GM23338 (cell line): ENCODE measurements at regions not wholly inside any gene's neighbourhood (a gene's known extent, or its start where the extent isn't known, plus 50 kb on each side); places are given as distances from the start of the nearest gene placed in this dataset.

Experiments used
- ATAC-seq: fragments of 200-7000 bp; cut with Tn5 transposase; 3 replicates; pipeline ENCODE4 v1.9.1; 2020
- DNase-seq: peaks from one replicate; pipeline ENCODE4 v3.0.0-alpha.2; 2015; ENCODE audit warnings: low spot score
- H2AFZ ChIP-seq: fragments of 200-600 bp; sonication (generic); 2 replicates; pipeline ENCODE4 v1.8.0; 2016; ENCODE audit warnings: antibody characterized with exemption, mild to moderate bottlenecking, moderate library complexity
- H3F3A ChIP-seq: fragments of 200-600 bp; sonication (generic); replicated peaks from 2 replicates; pipeline ENCODE4 v1.8.0; 2017; ENCODE audit warnings: antibody characterized with exemption, mixed run types, low read depth
- H3K27ac ChIP-seq: fragments of 200-600 bp; sonication (generic); 2 replicates; pipeline ENCODE4 v1.6.1; 2016; ENCODE audit warnings: low read depth
- H3K27me3 ChIP-seq: fragments of 200-600 bp; sonication (generic); 2 replicates; pipeline ENCODE4 v1.8.0; 2016; ENCODE audit warnings: mild to moderate bottlenecking, mixed run types, moderate library complexity; ENCODE audit not compliant: insufficient read depth
- H3K36me3 ChIP-seq: fragments of 200-600 bp; sonication (generic); 2 replicates; pipeline ENCODE4 v1.8.0; 2016; ENCODE audit warnings: mild to moderate bottlenecking; ENCODE audit not compliant: insufficient read depth
- H3K4me1 ChIP-seq: fragments of 200-600 bp; sonication (generic); 2 replicates; pipeline ENCODE4 v1.8.0; 2016; ENCODE audit warnings: mild to moderate bottlenecking, moderate library complexity; ENCODE audit not compliant: insufficient read depth
- H3K4me2 ChIP-seq: fragments of 200-600 bp; sonication (generic); 2 replicates; pipeline ENCODE4 v1.7.1; 2017; ENCODE audit warnings: mixed run types
- H3K4me3 ChIP-seq: fragments of 200-600 bp; sonication (generic); 2 replicates; pipeline ENCODE4 v1.6.1; 2016; ENCODE audit warnings: mixed run types
- H3K79me2 ChIP-seq: fragments of 200-600 bp; sonication (generic); replicated peaks from 2 replicates; pipeline ENCODE4 v1.8.0; 2017; ENCODE audit warnings: mild to moderate bottlenecking; ENCODE audit not compliant: insufficient read depth
- H3K9me2 ChIP-seq: fragments of 200-600 bp; sonication (generic); 2 replicates; pipeline ENCODE4 v1.8.0; 2017; ENCODE audit not compliant: insufficient read depth
- H4K20me1 ChIP-seq: fragments of 200-600 bp; sonication (generic); replicated peaks from 2 replicates; pipeline ENCODE4 v1.8.0; 2017; ENCODE audit warnings: mild to moderate bottlenecking; ENCODE audit not compliant: insufficient read depth
- H3K27ac Mint-ChIP-seq: 2 replicates; pipeline ENCODE4 v1.8.0; 2020; ENCODE audit warnings: inconsistent platforms, mild to moderate bottlenecking, moderate library complexity, mixed read lengths
- H3K27me3 Mint-ChIP-seq: 3 replicates; pipeline ENCODE4 v1.8.0; 2022; ENCODE audit warnings: low read depth, mild to moderate bottlenecking, moderate library complexity, mixed read lengths, inconsistent platforms; ENCODE audit not compliant: insufficient read depth, poor library complexity
- H3K36me3 Mint-ChIP-seq: 3 replicates; pipeline ENCODE4 v1.8.0; 2021; ENCODE audit warnings: low read depth, mild to moderate bottlenecking, inconsistent platforms, moderate library complexity, mixed read lengths
- H3K4me1 Mint-ChIP-seq: 3 replicates; pipeline ENCODE4 v1.8.0; 2020; ENCODE audit warnings: mild to moderate bottlenecking, inconsistent platforms, mixed read lengths
- H3K4me3 Mint-ChIP-seq: 3 replicates; pipeline ENCODE4 v1.8.0; 2021; ENCODE audit warnings: moderate library complexity, mild to moderate bottlenecking, inconsistent platforms, mixed read lengths
- H3K9me3 Mint-ChIP-seq: 3 replicates; pipeline ENCODE4 v1.8.0; 2020; ENCODE audit warnings: moderate library complexity, mild to moderate bottlenecking, inconsistent platforms, mixed read lengths
- CREB1 ChIP-seq: fragments of 250-450 bp; sonication (Bioruptor Pico); IDR thresholded peaks from 2 replicates; pipeline ENCODE4 v1.5.0; 2020; ENCODE audit warnings: low read depth, mild to moderate bottlenecking, moderate library complexity
- CTCF ChIP-seq, 2 experiments: fragments of 200-600 bp in 1 of 2; sonication (generic) in 1 of 2; conservative IDR thresholded peaks; 2 replicates each; pipeline versions ENCODE4 v1.5.1 to v1.6.1; 2016 to 2017; ENCODE audit warnings: antibody characterized with exemption in 2 of 2, low read depth in 2 of 2, mild to moderate bottlenecking in 2 of 2, moderate library complexity in 1 of 2
- ETS1 ChIP-seq: IDR thresholded peaks from 2 replicates; pipeline ENCODE4 v1.6.1; 2016; ENCODE audit warnings: antibody characterized with exemption
- EZH2 ChIP-seq: fragments of 200-600 bp; sonication (generic); IDR thresholded peaks from one replicate; pipeline ENCODE4 v1.8.0; 2017; ENCODE audit warnings: antibody characterized with exemption, mild to moderate bottlenecking, low read depth; ENCODE audit not compliant: unreplicated experiment
- NANOG ChIP-seq: IDR thresholded peaks from 2 replicates; pipeline ENCODE4 v1.6.1; 2016; ENCODE audit warnings: antibody characterized with exemption, borderline replicate concordance
- POLR2AphosphoS5 ChIP-seq: IDR thresholded peaks from 2 replicates; pipeline ENCODE4 v1.6.1; 2016; ENCODE audit warnings: antibody characterized with exemption, low read depth
- STAT1 ChIP-seq: IDR thresholded peaks from one replicate; pipeline ENCODE4 v1.6.1; 2016; ENCODE audit warnings: antibody characterized with exemption; ENCODE audit not compliant: unreplicated experiment
- ZNF331 ChIP-seq: fragments of 250-450 bp; sonication (Bioruptor Pico); IDR thresholded peaks from 2 replicates; pipeline ENCODE4 v1.5.0; 2020; ENCODE audit warnings: low read depth, mild to moderate bottlenecking, moderate library complexity
- ZNF462 ChIP-seq: fragments of 250-450 bp; sonication (Bioruptor Pico); IDR thresholded peaks from 2 replicates; pipeline ENCODE4 v1.5.0; 2020; ENCODE audit warnings: mild to moderate bottlenecking, moderate library complexity

GRCh38 chr6:164274493-164274892 lies 860.0 kb downstream of the QKI start (continued):
- TF ChIP-seq ZNF462 (CRISPR knock-in tag) (no peak), ETS1 (no peak), CTCF (conservative IDR thresholded peaks at IDR 0.05; ENCODE audit: low read depth in 2 of 2) (no peak), ZNF331 (CRISPR knock-in tag) (no peak), CREB1 (CRISPR knock-in tag) (no peak), NANOG (no peak)

- Histone ChIP-seq H3F3A (no peaks in the 10 kb centered on the region), H3K4me1 (no peaks in the 10 kb centered on the region), H3K4me2 (no peak overlapping the region), H2AFZ (no peak overlapping the region), H3K9me2 (no peaks in the 10 kb centered on the region), H3K36me3 (peaks cover 4% of the 10 kb centered on the region; the same call in 1 of the 2 replicates), H3K4me3 (no peak overlapping the region), H3K27ac (no peak overlapping the region), H4K20me1 (no peaks in the 10 kb centered on the region), H3K79me2 (no peaks in the 10 kb centered on the region), H3K27me3 (no peaks in the 10 kb centered on the region)
- no peaks in the 10 kb centered on the region for H3K4me1 Mint-ChIP-seq
- DNase-seq (no peak), ATAC-seq (no peak)
- H3K36me3 Mint-ChIP-seq: peaks cover 6% of the 10 kb centered on the region
- peaks cover 3% of the 10 kb centered on the region for H3K9me3 Mint-ChIP-seq
- H3K4me3 Mint-ChIP-seq: no peak overlapping the region
- H3K27me3 Mint-ChIP-seq: no peaks in the 10 kb centered on the region
- no peak for TF ChIP-seq STAT1
- no peak for TF ChIP-seq EZH2
- no peak for TF ChIP-seq POLR2AphosphoS5
- TF ChIP-seq CTCF (conservative IDR thresholded peaks at IDR 0.05; ENCODE audit: low read depth in 2 of 2): no peak
- H3K27ac Mint-ChIP-seq: no peak overlapping the region
Measured at GRCh38 chr6:164273491-164273890, 859.0 kb downstream of the QKI start.
